Endothelial cell of umbilical vein (primary cell): ENCODE measurements at regions not wholly inside any gene's neighbourhood (a gene's known extent, or its start where the extent isn't known, plus 50 kb on each side); places are given as distances from the start of the nearest gene placed in this dataset.

ENCODE experiments used
- BruUV-seq: library from RNA; stranded (reverse); fragments of 400-500 nt; replicated peaks from 2 replicates; lab custom pipeline; 2021; lab: Mats Ljungman, UMichigan
- CTCF ChIA-PET: fragments of 300-600, 350-600 bp; sonication (Branson Sonifier 250); formaldehyde crosslinking; loops from one replicate; lab custom pipeline; 2021; ENCODE audit warnings: antibody characterized with exemption, inconsistent platforms; lab: Charles Lee
- POLR2A ChIA-PET: fragments of 300-600, 350-600 bp; sonication (Branson Sonifier 250); formaldehyde crosslinking; loops from one replicate; lab custom pipeline; 2021; ENCODE audit warnings: antibody characterized with exemption, inconsistent platforms; lab: Charles Lee
- DNase-seq: peaks from one replicate; pipeline ENCODE4 v3.0.0-alpha.2; 2011; ENCODE audit warnings: low read depth, low spot score
- FAIRE-seq: peaks from 2 replicates; lab custom pipeline; 2011; peaks lifted over from hg19 to GRCh38; lab: Jason Lieb, UNC
- H2AFZ ChIP-seq: 2 replicates; pipeline ENCODE4 v1.6.0; 2012; ENCODE audit warnings: low read depth, low read length, control low read depth, inconsistent platforms
- H3K27ac ChIP-seq: 2 replicates; pipeline ENCODE4 v1.5.1; 2011; ENCODE audit warnings: low read depth, mild to moderate bottlenecking, control low read depth, low read length, moderate library complexity; ENCODE audit not compliant: insufficient read depth
- H3K27me3 ChIP-seq, 2 experiments: 2 replicates each; pipeline versions ENCODE4 v1.6.0 to v1.6.1; 2011; ENCODE audit warnings: low read length in 2 of 2, mixed read lengths in 1 of 2; ENCODE audit not compliant: control insufficient read depth in 2 of 2, insufficient read depth in 2 of 2
- H3K36me3 ChIP-seq, 2 experiments: 2 replicates in 1 of 2; 3 replicates in 1 of 2; pipeline ENCODE4 v1.5.1; 2011; ENCODE audit warnings: low read length in 2 of 2, mild to moderate bottlenecking in 1 of 2, moderate library complexity in 1 of 2; ENCODE audit not compliant: control insufficient read depth in 2 of 2, insufficient read depth in 2 of 2; ENCODE audit errors: extremely low read depth in 1 of 2
- H3K4me1 ChIP-seq: 3 replicates; pipeline ENCODE4 v1.5.1; 2011; ENCODE audit warnings: mild to moderate bottlenecking, low read length; ENCODE audit not compliant: control insufficient read depth, insufficient read depth; ENCODE audit errors: extremely low read depth
- H3K4me2 ChIP-seq: 2 replicates; pipeline ENCODE4 v1.6.1; 2011; ENCODE audit warnings: low read length, control low read depth, mixed read lengths; ENCODE audit not compliant: insufficient read depth
- H3K4me3 ChIP-seq, 3 experiments: fragments of 200-600 bp in 1 of 3; sonication (generic), shearing (Covaris generic) in 1 of 3; replicated peaks in 1 of 3; 2 replicates each; pipeline ENCODE4 v1.5.1; 2011 to 2016; ENCODE audit warnings: control low read depth in 3 of 3, low read length in 3 of 3, mild to moderate bottlenecking in 2 of 3, inconsistent platforms in 1 of 3, low read depth in 1 of 3, moderate library complexity in 1 of 3; ENCODE audit not compliant: insufficient read depth in 1 of 3
- H3K79me2 ChIP-seq: 2 replicates; pipeline ENCODE4 v1.6.0; 2012; ENCODE audit warnings: low read length, inconsistent platforms; ENCODE audit not compliant: control insufficient read depth, insufficient read depth
- H3K9ac ChIP-seq: replicated peaks from 2 replicates; pipeline ENCODE3; 2011; ENCODE audit warnings: low read length, control low read depth; ENCODE audit not compliant: insufficient read depth; ENCODE audit errors: extremely low read depth
- H3K9me1 ChIP-seq: replicated peaks from 3 replicates; pipeline ENCODE4 v1.6.0; 2011; ENCODE audit warnings: mild to moderate bottlenecking, low read length; ENCODE audit not compliant: control insufficient read depth, insufficient read depth; ENCODE audit errors: extremely low read depth
- H3K9me3 ChIP-seq: replicated peaks from 2 replicates; pipeline ENCODE4 v1.5.1; 2012; ENCODE audit warnings: low read length, inconsistent platforms; ENCODE audit not compliant: control insufficient read depth, insufficient read depth
- H4K20me1 ChIP-seq: replicated peaks from 2 replicates; pipeline ENCODE3; 2011; ENCODE audit warnings: mild to moderate bottlenecking, low read length; ENCODE audit not compliant: control insufficient read depth, insufficient read depth; ENCODE audit errors: extremely low read depth
- EZH2 ChIP-seq: IDR thresholded peaks from 2 replicates; pipeline ENCODE4 v1.6.1; 2012; ENCODE audit warnings: borderline replicate concordance, low read depth, mild to moderate bottlenecking, moderate library complexity, low read length, inconsistent platforms; ENCODE audit not compliant: severe bottlenecking
- FOS ChIP-seq: IDR thresholded peaks from 2 replicates; pipeline ENCODE4 v1.6.1; 2011; ENCODE audit warnings: mild to moderate bottlenecking, low read length, moderate library complexity, borderline replicate concordance; ENCODE audit not compliant: insufficient read depth
- GATA2 ChIP-seq: IDR thresholded peaks from 2 replicates; pipeline ENCODE4 v1.7.0; 2011; ENCODE audit warnings: low read depth, mild to moderate bottlenecking, moderate library complexity, mixed read lengths, low read length; ENCODE audit not compliant: insufficient read length, insufficient read depth
- JUN ChIP-seq: IDR thresholded peaks from 2 replicates; pipeline ENCODE4 v1.6.1; 2011; ENCODE audit warnings: borderline replicate concordance, low read depth; ENCODE audit not compliant: insufficient read length, insufficient read depth
- MYC ChIP-seq: IDR thresholded peaks from one replicate; pipeline ENCODE4 v1.6.1; 2011; ENCODE audit warnings: mild to moderate bottlenecking, low read depth, low read length
- POLR2A ChIP-seq: IDR thresholded peaks from 2 replicates; pipeline ENCODE4 v1.6.1; 2012; ENCODE audit warnings: low read depth, mild to moderate bottlenecking, control low read depth, low read length
- POLR2AphosphoS5 ChIP-seq: IDR thresholded peaks from 2 replicates; pipeline ENCODE4 v1.6.1; 2012; ENCODE audit warnings: low read depth, mild to moderate bottlenecking, control low read depth, low read length, moderate library complexity; ENCODE audit not compliant: insufficient read depth
- dilution Hi-C: fragments of 300-500 bp; cut with MboI; formaldehyde crosslinking; loops from one replicate; pipeline ENCODE4 v1.15.0; 2019; ENCODE audit warnings: low sequenced_read_pairs; ENCODE audit not compliant: extremely low pct_ligation_motif_present
- intact Hi-C: fragments of 100-400 bp; cut with micrococcal nuclease; formaldehyde crosslinking; loops from one replicate; pipeline ENCODE4 v1.10.0; 2022
- TF ChIP-seq, protein P1 (sequence below), 2 donors: IDR thresholded peaks; 1 replicate in 1 of 2; 2 replicates in 1 of 2; pipeline ENCODE4 v1.5.1; 2011; ENCODE audit warnings: low read length in 2 of 2, mild to moderate bottlenecking in 2 of 2, moderate library complexity in 2 of 2, control low read depth in 1 of 2, inconsistent platforms in 1 of 2, low read depth in 1 of 2; ENCODE audit not compliant: insufficient read depth in 1 of 2; ENCODE audit errors: extremely low read depth in 1 of 2
- TF ChIP-seq, protein P2 (sequence below): IDR thresholded peaks from 2 replicates; pipeline ENCODE4 v1.6.1; 2011; ENCODE audit not compliant: insufficient read depth, insufficient read length

DNA sequence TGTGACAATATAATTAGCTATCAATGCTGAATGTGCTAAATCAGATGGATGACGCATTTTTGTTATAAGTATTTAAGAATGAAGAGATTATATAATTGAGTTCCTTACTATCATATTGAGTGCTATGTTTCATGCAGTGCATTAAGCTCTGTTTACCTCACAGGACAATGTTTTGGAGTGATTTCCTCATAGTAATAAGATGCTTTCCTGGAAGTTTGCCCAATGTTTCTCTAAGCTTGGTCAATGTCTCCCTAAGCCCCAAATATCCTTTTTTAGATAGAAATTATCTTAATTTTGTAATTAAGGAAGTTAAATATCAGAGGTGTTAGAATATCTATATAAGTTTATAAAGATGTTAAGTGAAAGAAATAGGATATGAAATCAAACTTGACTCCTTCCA is 489.6 kb downstream of the MMUT start:
- Histone ChIP-seq H3K9ac (no peak overlapping the region), H3K4me1 (no peaks in the 10 kb centered on the region), H3K27ac (no peak overlapping the region), H3K27me3 (no peaks in the 10 kb centered on the region), H2AFZ (no peak overlapping the region), H3K4me2 (no peak overlapping the region), H3K79me2 (no peaks in the 10 kb centered on the region), H3K4me3 (no peak overlapping the region), H3K9me3 (no peaks in the 10 kb centered on the region), H4K20me1 (no peaks in the 10 kb centered on the region), H3K36me3 (no peaks in the 10 kb centered on the region), H3K9me1 (no peaks in the 10 kb centered on the region)
- CTCF ChIA-PET, result no interaction called here
- TF ChIP-seq, protein P1, sequence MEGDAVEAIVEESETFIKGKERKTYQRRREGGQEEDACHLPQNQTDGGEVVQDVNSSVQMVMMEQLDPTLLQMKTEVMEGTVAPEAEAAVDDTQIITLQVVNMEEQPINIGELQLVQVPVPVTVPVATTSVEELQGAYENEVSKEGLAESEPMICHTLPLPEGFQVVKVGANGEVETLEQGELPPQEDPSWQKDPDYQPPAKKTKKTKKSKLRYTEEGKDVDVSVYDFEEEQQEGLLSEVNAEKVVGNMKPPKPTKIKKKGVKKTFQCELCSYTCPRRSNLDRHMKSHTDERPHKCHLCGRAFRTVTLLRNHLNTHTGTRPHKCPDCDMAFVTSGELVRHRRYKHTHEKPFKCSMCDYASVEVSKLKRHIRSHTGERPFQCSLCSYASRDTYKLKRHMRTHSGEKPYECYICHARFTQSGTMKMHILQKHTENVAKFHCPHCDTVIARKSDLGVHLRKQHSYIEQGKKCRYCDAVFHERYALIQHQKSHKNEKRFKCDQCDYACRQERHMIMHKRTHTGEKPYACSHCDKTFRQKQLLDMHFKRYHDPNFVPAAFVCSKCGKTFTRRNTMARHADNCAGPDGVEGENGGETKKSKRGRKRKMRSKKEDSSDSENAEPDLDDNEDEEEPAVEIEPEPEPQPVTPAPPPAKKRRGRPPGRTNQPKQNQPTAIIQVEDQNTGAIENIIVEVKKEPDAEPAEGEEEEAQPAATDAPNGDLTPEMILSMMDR (IDR thresholded peaks at IDR 0.05; ENCODE audit: extremely low read depth in 1 of 2, insufficient read depth in 1 of 2, low read depth in 1 of 2, low read length in 2 of 2), result no peak
- TF ChIP-seq GATA2, result no peak
- no peak for TF ChIP-seq EZH2
- no peak for TF ChIP-seq FOS
- TF ChIP-seq POLR2A, result no peak
- TF ChIP-seq JUN, result no peak
- TF ChIP-seq, protein P2, sequence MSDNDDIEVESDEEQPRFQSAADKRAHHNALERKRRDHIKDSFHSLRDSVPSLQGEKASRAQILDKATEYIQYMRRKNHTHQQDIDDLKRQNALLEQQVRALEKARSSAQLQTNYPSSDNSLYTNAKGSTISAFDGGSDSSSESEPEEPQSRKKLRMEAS, result no peak
- TF ChIP-seq MYC, result no peak
- TF ChIP-seq POLR2AphosphoS5, result no peak
- dilution Hi-C loops (no loop called here), intact Hi-C loops (no loop called here)
- FAIRE-seq (no peak), DNase-seq (no peak)
- BruUV-seq, result no TSS peak
- POLR2A ChIA-PET, result no interaction called here
